Activated CD4-positive, alpha-beta T cell treated with anti-CD3 and anti-CD28 coated beads for 24 hours (primary cell): ENCODE measurements at regions not wholly inside any gene's neighbourhood (a gene's known extent, or its start where the extent isn't known, plus 50 kb on each side); places are given as distances from the start of the nearest gene placed in this dataset.
"Not testable (repeated sequence)": the region's sequence is repeated elsewhere in the genome, so short reads cannot be mapped to it uniquely, and the experiment has no call there.

Experiments used
- DNase-seq, 2 donors: peaks; one replicate each; pipeline ENCODE4 v3.0.0-alpha.2; 2020; ENCODE audit warnings: low read depth in 2 of 2

GRCh38 chr18:2219706-2220105 is 351.6 kb downstream of the METTL4 start:
- no peak for DNase-seq

- no peak for DNase-seq
These were observed 348.8 kb downstream of the METTL4 start for GRCh38 chr18:2222270-2223185.

- no peak for DNase-seq
These were observed 347.9 kb downstream of the METTL4 start for GRCh38 chr18:2223449-2223848.

DNA sequence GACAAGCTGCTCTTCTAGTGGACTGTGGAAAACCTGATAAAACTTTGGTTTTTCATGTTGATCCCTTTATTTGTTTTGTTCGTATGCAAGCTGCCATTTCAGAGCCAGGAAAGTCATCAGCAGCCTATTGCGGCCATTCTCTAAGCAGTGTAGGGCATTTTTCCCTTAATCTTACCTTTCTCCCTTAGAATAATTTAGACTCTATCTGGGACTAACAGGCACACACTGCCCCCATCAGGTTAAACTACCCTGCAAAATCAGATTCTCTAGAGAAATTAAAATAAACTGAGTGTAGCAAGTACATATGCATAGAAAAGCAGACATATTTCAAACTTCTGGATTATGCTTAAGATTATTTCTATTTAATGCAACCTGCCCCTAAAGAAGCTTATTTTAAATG is 347.5 kb downstream of the METTL4 start:
- no peak for DNase-seq

DNA sequence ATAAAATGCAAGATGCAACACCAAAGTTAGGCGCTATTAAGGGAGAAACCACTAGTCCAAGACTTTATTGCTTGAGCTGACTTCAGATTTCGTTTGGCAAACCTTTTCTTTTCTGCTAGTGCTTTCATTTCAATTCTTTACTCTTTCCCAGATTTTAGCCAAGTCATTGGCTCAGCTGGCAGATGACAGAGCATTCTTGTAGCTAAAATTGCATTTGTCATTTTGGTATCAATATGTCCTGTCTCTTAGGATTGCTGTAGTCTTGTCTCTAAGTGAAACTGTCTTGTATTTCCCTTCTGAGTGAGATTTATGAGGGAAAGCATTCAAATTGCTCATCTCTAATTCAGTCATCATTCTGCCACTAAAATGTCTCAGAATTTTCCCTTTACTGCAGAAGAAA is 335.1 kb downstream of the METTL4 start:
- DNase-seq, result no peak

GRCh38 chr18:2237706-2238105 is 333.6 kb downstream of the METTL4 start:
- no peak for DNase-seq

GRCh38 chr18:2240311-2240705 is 331.0 kb downstream of the METTL4 start:
- DNase-seq, result no peak

DNA sequence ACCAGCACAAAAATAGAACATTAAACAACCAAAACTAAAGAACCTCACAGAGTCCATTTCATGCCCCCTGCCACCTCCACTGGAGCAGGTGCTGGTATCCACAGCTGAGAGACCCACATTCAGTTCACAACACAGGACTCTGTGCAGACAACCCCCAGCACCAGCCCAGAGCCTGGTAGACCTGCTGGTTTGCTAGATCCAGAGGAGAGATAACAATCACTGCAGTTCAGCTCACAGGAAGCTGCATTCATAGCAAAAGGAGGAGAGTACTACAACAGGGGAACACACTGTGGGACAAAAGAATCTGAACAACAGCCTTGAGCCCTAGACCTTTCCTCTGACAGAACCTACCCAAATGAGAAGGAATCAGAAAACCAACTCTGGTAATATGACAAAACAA is 326.7 kb downstream of the METTL4 start:
- no peak for DNase-seq

DNA sequence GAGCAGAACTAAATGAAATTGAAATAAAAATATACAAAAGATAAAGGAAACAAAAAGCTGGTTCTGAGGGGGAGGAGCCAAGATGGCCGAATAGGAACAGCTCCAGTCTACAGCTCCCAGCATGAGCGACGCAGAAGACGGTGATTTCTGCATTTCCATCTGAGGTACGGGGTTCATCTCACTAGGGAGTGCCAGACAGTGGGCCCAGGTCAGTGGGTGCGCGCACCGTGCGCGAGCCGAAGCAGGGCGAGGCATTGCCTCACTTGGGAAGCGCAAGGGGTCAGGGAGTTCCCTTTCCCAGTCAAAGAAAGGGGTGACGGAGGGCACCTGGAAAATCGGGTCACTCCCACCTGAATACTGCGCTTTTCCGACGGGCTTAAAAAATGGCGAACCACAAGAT is 324.2 kb downstream of the METTL4 start:
- not testable (repeated sequence) for DNase-seq

DNA sequence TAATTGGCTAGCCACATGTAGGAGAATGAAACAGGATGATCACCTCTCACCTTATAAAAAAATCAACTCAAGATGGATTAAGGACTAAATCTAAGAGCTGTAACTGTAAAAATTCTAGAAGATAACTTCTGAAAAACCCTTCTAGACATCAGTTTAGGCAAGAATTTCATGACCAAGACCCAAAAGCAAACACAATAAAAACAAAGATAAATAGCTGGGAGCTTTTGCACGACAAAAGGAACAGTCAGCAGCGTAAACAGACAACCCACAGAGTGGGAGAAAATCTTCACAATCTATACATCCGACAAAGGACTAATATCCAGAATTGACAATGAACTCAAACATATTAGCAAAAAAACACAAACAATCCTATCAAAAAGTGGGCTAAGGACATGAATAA is 316.3 kb downstream of the METTL4 start:
- DNase-seq, result no peak

- DNase-seq, result no peak
These were observed 314.7 kb downstream of the METTL4 start for GRCh38 chr18:2256577-2256976.

DNA sequence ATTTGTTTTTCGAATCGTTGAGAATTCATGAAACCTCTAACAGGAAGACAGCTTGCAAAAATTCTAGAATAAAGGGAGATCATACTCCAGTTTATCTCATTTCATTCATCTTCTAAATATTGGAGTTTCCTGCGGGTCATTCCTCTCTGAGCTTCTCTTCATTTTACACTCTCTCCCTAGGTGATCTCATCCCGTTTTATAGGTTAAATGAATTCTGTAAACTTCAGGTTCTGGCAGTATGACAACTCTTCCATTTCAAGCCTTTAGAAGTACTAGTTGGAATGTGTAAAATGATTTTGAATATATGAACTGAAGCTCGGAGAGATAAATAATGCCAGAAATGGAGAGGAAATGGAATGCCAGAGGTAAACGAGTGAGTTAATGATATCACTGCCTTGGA is 312.4 kb downstream of the METTL4 start:
- no peak for DNase-seq

DNA sequence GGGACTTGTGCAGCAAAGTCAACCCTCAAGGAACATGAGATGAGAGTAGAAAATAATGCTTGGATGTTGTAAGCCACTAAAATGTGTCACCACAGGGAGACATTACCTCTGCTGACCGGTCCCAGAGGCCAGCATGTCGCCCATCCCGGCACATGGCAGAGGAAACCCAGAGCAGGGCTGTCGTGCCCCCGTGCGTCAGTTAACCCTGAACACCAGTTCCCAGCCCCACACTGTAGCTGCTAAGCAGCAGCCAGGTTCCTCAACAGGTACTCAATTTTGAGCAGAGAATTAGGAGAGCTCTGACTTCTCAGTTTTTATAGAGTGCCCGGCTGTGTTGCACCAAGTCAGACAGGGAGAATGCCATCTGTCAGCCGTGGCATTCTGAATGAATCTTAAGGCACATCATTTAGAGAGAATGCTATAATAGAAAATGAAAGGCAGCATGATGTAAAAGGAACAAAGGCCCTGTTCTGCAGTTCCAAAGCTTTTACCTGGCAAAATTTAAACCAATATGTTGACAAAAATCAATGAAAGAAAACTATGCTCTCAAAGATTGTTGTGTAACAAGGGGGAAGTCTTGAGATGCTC is 307.9 kb downstream of the METTL4 start:
- no peak for DNase-seq

GRCh38 chr18:2274613-2275012 is 296.7 kb downstream of the METTL4 start:
- no peak for DNase-seq

GRCh38 chr18:2281086-2281485 is 290.2 kb downstream of the METTL4 start:
- DNase-seq, result no peak

GRCh38 chr18:2281523-2282199 is 289.6 kb downstream of the METTL4 start:
- DNase-seq, result no peak

GRCh38 chr18:2293109-2293839 is 278.0 kb downstream of the METTL4 start:
- no peak for DNase-seq

GRCh38 chr18:2301316-2301715 is 270.0 kb downstream of the METTL4 start:
- no peak for DNase-seq

GRCh38 chr18:2302012-2302411 is 269.3 kb downstream of the METTL4 start:
- DNase-seq, result no peak

GRCh38 chr18:2302628-2303516 is 268.4 kb downstream of the METTL4 start:
- DNase-seq, result no peak
